Left renal pelvis (tissue), 4 donors: ENCODE measurements at regions not wholly inside any gene's neighbourhood (a gene's known extent, or its start where the extent isn't known, plus 50 kb on each side); places are given as distances from the start of the nearest gene placed in this dataset.
"Not testable (repeated sequence)": the region's sequence is repeated elsewhere in the genome, so short reads cannot be mapped to it uniquely, and the experiment has no call there.

Experiments
- DNase-seq, 4 donors: peaks; one replicate each; pipeline ENCODE4 v3.0.0-alpha.2; 2013; ENCODE audit warnings: low read depth in 4 of 4, low spot score in 3 of 4

DNA sequence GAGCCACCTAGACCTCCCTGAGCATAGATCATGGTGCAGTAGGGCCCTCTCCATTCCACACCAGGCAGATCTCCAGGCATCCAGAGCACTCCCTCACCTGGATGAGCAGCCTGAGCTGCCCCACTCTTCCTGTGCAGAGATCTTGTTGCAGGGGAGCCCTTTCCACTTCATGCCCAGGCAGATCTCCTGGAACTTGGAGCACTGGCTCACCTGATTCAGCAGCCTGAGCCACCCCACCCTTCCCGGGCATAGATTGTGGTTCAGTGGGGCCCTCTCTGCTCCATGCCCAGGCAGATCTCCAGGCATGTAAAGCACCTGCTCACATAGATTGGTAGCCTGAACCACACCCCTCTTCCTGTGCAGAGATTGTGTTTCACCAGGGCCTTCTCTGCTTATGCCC is 78.0 kb downstream of the SEC16B start:
- no peak for DNase-seq

- no peak for DNase-seq
Observed at GRCh38 chr1:177890479-177890878, 79.4 kb downstream of the SEC16B start.

GRCh38 chr1:177884479-177885021 is 85.3 kb downstream of the SEC16B start:
- DNase-seq, result no peak

- no peak for DNase-seq
Observed at GRCh38 chr1:177883581-177883980, 86.3 kb downstream of the SEC16B start.

GRCh38 chr1:177880339-177880891 is 89.4 kb downstream of the SEC16B start:
- no peak for DNase-seq

- no peak for DNase-seq
Observed at GRCh38 chr1:177877086-177877485, 92.8 kb downstream of the SEC16B start.

DNA sequence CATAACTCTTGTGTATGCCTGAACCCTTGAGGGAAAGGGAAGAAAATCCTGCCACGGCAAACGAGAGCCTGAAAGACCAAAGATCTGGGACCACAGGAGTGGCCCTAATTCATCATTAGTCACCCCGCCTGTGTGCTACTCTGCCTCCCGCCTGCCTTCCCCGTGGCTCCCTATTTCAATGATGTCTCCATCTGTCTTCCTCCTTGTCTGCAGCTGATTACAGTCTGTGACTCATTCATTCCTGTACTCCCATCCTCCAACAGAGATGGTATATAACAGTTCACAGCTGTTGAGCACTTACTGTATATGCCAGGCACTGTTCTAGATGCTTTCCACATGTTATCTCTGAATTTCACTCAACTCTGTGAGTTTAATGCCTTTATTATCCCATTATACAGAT is 96.6 kb downstream of the SEC16B start:
- DNase-seq, result no peak

GRCh38 chr1:177872308-177872900 is 97.5 kb downstream of the SEC16B start:
- no peak for DNase-seq

GRCh38 chr1:177871613-177872307 is 98.1 kb downstream of the SEC16B start:
- no peak for DNase-seq

GRCh38 chr1:177869586-177869985 is 100.3 kb downstream of the SEC16B start:
- DNase-seq, result no peak

GRCh38 chr1:177869011-177869410 is 100.8 kb downstream of the SEC16B start:
- not testable (repeated sequence) for DNase-seq

- DNase-seq, result no peak
Observed at GRCh38 chr1:177865807-177866206, 104.1 kb downstream of the SEC16B start.

DNA sequence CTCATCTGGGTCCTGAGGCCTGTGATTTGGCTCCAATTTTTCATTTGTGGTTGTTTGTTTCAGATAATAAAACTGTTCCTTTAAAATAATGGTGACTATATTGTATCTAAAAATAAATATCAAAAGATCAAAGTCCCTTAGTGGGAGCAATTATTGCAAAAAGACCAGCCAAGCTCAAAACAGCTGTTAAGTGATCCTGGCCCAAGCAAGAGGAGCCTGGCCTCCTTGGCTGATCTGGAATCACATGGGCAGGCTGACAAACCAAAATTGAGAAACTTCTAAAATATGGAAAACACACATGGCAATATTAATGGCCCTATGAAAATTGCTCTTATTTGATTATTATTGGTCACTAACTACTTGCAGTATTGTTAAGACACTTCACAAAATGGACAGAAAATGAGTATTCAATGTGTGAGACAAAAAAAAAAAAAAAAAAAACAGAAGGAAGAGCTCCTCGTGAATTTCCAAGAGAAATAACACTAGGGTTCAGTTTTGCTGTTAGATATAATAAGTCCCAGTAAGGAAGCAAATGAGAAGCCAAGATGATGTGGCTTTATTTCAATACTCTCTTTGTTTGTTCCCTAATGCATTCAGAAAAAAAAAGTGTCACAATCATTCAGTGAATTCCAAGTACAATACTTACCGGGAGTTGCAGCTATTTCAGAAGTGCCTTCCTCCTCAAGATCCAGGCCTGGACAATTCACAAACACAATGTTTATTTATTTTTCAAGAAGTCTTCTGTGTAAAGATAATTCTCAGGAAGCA is 105.1 kb downstream of the SEC16B start:
- no peak for DNase-seq

DNA sequence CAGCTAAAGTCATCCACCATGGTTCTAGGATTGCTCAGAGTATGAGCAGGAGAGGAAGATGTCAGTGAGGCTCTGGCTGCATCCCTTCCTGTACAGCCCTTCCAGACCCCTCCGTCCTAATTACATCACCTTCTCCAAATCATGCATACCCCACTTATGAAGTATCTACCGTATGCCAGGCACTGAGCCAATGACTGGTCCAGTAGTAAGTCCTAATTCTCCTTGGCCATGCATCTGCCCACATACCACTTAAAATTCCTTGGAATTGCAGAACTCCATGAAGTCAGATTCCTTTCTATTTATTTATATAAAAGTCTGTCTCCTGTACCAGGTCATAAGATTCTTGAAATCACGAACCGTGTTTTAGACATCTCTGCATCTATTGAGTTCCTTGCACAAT is 106.1 kb downstream of the SEC16B start:
- DNase-seq, result no peak

DNA sequence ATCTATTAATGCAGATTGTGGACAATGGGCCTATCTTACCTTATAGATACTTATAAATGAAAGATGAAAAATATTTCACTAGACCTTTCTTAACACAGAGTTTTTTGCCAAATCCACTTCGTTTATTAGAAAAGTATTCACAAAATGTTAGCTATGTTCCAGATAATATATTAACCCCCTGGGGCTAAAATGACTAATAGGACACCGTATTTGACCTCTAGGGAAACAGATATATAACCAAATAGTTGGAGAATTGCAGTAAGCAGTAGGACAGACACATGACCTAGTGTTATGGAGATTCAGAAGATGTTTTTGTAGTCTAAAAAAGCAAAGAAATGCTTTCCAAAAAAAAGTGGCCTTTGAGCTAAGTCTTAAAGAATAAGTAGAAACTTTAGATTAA is 106.9 kb downstream of the SEC16B start:
- no peak for DNase-seq

DNA sequence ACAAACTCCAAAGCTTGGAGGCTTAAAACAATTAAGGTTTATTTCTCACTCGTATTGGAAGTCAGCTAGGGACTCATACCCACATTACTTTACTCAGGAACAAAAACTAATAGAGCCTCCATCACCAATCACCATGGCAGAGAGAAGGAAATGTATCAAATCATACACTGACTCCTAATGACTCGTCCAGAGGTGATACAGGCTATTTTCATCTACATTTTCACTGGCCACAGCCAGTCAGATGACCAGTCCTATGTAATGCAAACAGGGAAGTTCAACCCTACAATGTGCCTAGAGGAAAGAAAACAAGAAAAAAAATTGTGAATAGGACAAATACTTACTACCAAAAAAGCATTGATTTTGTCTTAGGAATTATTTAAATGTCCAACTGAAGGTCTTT is 110.3 kb downstream of the SEC16B start:
- no peak for DNase-seq

DNA sequence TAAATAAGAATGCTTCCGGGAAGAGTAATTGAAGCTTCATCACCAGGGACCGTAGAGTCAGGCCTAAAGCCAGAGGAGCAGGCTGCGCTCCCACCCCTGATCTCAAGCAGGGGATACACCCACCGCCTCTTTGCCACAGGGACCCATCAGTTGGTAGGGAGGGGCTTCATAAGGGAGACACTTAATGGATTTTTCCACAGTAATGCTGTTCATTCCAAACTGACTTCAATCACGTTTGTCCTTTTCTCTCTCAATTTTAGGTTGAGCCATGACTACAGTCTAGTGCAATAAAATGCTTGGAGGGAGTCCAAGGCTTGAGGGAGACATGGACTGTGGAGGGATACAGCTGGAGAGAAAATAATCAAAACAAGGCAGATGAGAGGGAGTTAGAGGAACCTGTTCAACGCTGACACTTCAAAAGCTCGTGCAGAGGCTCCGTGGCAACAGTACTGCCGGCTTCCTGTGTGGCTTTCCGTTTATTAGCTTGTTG is 111.5 kb downstream of the SEC16B start:
- DNase-seq, result peak in 3 of 4 donors; percentile 19 to 34 (median 22)

DNA sequence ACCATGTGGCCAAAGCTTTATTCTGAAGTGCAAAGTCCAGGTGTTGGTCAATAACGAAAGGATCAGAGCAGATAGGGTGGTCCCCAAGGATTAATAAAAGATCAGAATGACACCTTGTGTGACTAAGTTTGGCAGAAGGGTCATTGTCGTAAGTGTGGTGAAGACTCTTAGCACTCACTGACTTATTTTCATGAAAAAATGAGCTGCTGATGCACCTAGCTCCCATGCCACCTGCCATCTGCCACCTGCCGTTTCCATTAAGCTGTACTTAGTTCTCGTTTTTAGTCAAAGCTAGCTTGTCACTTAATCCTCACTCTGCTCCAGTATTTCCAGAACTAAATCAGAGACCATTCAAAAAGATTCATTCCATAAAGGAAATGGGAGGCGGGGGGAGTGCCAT is 112.6 kb downstream of the SEC16B start:
- DNase-seq, result no peak

GRCh38 chr1:177854951-177855350 is 114.9 kb downstream of the SEC16B start:
- no peak for DNase-seq

GRCh38 chr1:177849579-177850290 is 120.1 kb downstream of the SEC16B start:
- no peak for DNase-seq
